ENCODE measurements at regions not wholly inside any gene's neighbourhood (a gene's known extent, or its start where the extent isn't known, plus 50 kb on each side); places are given as distances from the start of the nearest gene placed in this dataset.

GRCh38 chr10:3622845-3623621 is 162.0 kb downstream of the KLF6 start:
- no peak for DNase-seq

DNA sequence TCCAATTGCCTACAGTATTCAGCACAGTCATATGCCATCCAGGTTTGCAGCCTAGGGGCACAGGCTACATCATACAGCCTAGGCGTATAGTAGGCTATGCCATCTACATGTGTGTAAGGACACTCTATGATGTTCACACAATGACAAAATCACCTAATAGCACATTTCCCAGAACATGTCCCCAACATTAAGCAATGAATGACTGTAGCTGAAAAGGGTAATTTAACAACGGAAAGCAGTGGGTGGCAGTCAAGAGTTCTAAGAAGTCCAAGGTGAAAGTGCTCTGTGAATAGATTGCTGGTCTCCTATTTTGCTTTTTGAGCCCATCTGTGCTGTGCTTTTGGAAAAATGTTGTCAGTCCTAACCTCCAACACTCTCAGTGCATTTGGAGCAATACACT is 162.6 kb downstream of the KLF6 start:
- no peak for DNase-seq

DNA sequence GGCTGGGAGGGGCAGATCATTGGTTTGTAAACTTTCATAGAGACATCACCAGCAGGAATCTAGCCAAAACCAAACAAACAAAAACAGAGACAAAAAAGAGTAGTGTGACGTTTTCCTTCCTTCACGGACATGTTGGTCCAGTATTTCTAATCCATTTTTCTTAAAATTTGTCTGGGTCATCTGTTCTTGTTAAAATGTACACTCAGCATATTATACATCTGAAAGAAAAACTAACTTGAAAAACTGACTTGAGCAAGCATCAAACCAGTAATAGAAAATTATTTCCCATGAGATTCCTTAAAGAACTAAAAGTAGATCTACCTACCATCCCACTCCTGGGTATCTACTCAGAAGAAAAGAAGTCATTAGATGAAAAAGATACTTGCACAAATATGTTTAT is 164.2 kb downstream of the KLF6 start:
- DNase-seq = no peak

- no peak for DNase-seq
These were observed 165.8 kb downstream of the KLF6 start for GRCh38 chr10:3619241-3619640.

DNA sequence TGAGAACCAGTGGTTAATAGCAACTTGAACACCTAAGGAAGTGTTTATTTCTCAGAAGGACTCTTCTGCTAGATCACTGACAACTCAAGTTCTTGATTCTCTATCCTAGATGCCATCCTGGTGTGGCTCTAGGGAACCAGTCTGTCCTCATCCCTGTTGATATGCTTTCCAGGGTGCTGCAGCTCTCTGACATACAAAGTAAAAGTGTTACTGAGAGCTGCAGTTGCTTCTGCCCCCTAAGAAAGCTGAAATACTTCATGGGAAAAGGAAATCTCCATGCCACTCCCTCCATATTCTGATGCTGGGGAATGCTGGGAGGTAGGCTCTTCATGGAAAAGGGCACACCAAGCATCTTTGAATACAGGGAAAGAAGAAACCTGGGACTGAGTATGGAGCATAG is 168.1 kb downstream of the KLF6 start:
- DNase-seq = no peak

- DNase-seq = no peak
These were observed 171.7 kb downstream of the KLF6 start for GRCh38 chr10:3613318-3613717.

- no peak for DNase-seq
These were observed 172.6 kb downstream of the KLF6 start for GRCh38 chr10:3612183-3613001.

- DNase-seq = no peak
These were observed 178.7 kb downstream of the KLF6 start for GRCh38 chr10:3606309-3606708.

DNA sequence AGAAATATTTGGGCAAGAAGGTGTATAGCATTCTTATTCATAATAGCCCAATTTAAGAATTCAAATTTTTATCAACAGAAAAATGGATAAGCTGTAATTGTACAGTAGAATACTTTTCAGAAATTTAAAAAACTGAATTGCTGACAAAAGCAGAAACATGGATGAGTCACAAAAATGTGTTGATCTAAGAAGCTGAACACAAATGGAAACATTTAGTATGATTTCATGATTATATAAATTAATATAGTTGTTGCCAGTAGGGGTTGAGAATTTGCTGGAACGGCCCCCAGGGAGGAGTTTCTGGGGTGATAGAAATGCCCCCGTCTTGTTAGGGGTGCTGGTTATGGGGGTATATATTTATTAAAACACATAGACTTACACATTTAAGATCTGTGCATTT is 179.1 kb downstream of the KLF6 start:
- DNase-seq = no peak

DNA sequence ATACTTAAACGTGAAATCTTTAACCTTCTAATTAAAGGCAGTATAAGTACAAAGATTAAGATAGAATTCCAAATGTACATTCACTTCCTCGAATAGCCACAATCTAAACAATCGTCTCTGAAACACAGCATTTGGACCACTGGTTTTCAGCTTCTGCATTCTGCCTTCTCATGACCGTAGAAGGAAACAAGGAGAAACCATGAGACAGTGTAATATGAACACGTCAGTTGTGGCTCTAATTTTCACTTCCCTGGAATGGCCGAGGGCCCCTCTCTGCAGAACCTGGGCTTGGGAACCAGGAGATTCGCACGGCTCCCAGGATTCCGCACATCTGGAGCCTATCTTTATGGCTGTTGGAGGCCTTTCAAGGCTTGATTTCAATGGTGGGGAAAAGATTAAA is 189.3 kb downstream of the KLF6 start:
- DNase-seq = no peak

DNA sequence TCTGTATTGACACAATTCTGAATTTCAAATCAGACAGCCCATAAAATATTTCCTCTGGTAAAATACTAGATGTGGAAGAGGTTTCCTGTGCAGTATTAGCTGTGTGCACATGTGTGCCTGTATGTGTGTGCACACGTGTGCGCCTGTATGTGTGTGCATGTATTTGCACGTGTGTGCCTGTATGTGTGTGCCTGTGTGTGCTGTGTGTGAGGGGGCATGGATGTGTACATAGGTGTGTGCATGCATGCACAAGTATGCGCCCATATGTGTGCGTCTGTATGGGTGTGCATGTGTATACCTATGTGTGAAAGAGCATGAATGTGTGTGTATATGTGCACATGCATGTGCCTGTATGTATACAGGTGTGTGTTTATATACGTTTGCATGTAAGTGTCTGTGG is 191.4 kb downstream of the KLF6 start:
- DNase-seq = no peak

DNA sequence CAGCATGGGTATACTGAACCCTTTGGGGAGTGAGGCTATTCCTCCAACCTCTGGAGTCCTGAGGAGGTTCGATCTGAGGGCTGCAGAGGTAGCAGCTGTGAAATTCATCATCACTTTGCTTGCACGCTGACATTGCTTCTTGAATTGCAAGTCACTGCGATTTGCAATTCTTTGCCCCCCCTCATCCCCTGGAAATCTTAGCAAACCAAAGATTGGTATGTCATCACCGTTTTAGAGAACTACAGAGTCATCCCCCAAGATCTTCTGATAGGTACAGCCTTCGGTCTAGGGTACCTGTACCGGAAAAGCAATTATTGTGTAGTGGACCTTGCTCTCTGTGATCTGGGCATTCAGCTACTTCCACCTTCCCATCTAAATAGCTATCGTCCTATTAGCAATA is 192.6 kb downstream of the KLF6 start:
- DNase-seq = no peak

DNA sequence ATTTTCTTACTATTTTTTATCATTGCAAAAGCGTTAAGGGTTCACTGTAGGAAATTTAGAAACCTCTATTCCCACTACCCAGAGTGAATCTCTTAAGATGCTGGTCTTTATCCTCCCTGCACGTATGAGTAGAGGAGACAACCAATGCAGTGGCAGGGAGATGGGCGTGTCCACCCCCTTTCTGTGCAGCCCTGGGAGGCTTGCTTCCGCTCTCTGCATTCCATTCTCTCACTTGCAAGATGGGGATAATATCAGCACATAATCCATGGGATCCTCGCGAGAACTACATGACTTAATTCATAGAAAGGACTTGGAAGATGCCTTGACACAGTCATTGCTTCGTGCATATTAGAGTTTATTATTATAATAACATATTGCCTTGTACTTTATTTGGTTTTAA is 196.2 kb downstream of the KLF6 start:
- no peak for DNase-seq

- DNase-seq = no peak
These were observed 196.7 kb downstream of the KLF6 start for GRCh38 chr10:3588346-3588745.

- DNase-seq = no peak
These were observed 199.9 kb downstream of the KLF6 start for GRCh38 chr10:3584926-3585784.

- no peak for DNase-seq
These were observed 204.4 kb downstream of the KLF6 start for GRCh38 chr10:3580565-3580964.

DNA sequence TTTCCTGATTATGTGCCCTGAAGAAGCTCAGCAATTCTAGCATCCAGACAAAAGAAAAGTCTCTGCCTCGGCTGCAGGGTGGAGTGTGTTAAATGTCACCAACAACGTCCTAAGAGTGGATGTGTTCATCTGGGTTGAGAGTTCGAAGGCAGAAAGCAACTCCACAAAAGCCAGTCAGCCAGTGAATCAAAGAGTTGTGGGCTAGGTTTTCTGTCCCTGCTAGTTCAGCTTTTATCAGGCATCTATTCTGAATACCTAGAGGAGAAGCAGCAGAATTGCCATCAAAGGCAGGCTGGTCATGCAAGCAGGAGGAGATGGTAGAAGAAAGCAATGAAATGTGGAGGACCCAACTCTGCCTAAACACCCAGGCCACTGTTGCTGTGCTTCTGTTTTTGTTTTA is 205.2 kb downstream of the KLF6 start:
- DNase-seq = no peak

DNA sequence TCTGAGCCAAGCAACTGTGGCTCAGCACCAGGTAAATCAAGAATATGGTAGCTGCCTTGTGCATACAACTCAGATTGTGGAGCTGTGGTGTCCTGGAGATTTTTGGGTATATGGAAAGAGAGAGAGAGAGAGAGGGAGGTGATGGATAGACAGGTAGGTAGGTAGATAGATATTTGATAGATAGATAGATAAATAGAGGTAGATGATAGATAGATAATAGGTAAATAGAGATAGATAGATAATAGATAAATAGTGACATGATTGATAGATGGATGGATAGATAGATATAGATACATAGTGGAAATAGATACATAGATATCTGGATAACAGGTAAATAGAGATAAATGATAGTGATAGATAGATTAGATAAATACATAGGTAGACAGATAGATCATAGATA is 206.3 kb downstream of the KLF6 start:
- DNase-seq = no peak

DNA sequence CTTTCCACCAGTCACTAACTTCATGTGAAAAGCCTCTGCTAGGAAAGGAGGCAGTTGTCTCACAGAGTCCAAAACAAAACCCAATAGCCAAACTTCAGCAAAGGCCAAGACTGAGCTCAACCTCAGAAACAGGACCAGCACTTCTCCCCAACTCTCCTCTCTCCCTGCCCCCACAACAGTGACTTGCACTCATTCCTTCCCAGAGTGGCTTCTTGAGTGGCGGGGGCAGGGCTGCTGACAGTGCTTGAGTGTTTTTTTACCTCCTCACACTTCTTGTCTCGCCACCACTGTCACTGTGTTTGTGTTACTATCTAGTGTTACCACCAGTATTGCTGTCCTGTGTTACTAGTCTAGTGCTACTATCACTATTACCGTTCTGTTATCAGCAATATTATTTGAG is 206.8 kb downstream of the KLF6 start:
- DNase-seq = no peak

- no peak for DNase-seq
These were observed 210.6 kb downstream of the KLF6 start for GRCh38 chr10:3574451-3574850.

DNA sequence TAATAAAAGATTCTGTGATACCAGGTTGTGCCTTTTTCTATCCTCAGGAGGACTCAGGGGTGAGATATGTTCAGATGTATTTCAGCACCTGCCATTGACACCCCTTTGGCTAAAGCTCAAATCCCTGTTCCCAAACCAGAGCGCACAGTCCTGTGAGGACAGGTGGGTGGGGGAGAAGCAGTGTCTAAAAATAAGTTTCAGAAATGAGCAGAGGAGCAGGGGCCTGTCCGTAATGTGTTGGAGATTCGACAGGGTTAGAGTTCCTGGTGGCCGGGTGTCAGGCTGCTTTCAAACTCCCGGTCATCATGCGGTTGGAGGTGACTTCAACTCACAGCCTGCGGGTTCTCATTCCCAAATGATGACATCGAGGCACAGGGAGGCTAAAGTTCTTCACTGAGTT is 211.5 kb downstream of the KLF6 start:
- DNase-seq = no peak

DNA sequence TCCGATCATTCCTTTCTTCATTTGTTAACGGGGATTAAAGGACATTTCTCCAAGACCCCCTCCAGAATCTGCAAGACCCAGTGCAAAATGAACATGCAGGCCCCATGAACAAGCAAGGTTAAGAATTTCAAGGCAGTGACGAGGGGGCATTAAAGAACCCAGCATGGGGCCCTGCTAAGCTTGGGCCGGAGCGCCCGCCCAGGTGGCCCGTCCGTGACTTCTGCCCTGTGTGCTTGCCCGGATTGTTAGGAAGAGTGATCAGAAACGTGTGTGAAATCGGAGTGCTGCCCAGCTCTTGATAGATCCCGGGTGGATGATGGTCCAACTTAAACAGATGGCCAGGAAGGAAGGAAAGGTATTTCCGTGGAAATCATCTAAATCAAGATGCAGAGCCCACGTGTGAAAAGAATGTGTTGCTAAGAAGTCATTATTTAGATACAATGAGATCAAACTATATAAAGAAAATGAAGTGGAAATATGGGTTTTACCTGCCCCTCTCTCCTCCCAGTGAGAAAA is 213.6 kb downstream of the KLF6 start:
- DNase-seq = no peak

GRCh38 chr10:3570855-3571266 is 214.1 kb downstream of the KLF6 start:
- no peak for DNase-seq

Measured in RPMI8226 (cell line).